HL-60/S4 treated with phorbol 12-myristate 13-acetate at 8.2 ng/mL for 4 days and 3 days (cell line): ENCODE measurements at regions not wholly inside any gene's neighbourhood (a gene's known extent, or its start where the extent isn't known, plus 50 kb on each side); places are given as distances from the start of the nearest gene placed in this dataset.

ENCODE experiments used
- in situ Hi-C: fragments of 300-500 bp; cut with MboI; formaldehyde crosslinking; loops from 2 replicates; pipeline ENCODE4 v1.15.0; 2022; ENCODE audit warnings: low sequenced_read_pairs

GRCh38 chr5:74429495-74429894 lies 211.0 kb downstream of the ENC1 start:
- in situ Hi-C loops: no loop called here

- in situ Hi-C loops: no loop called here
Measured at GRCh38 chr5:74428876-74429275, 211.7 kb downstream of the ENC1 start.

DNA sequence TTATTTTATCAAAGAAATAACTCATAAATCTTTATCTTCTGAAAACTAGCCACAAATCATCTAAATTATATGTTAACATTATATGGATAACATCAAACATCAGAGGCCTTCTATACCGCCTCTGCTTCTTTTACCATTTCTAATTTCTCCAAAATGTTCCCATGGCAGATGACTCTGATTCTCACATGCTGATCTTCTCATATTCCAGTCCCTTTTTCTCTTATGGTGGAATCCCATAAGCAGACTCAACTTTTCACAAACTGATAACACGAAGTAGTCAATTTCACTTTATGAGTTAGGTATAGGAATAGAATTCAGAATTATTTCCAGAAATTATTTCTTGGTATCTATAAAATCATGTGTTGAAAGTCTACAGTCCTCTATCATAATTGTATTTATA lies 212.3 kb downstream of the ENC1 start:
- in situ Hi-C loops: no loop called here

DNA sequence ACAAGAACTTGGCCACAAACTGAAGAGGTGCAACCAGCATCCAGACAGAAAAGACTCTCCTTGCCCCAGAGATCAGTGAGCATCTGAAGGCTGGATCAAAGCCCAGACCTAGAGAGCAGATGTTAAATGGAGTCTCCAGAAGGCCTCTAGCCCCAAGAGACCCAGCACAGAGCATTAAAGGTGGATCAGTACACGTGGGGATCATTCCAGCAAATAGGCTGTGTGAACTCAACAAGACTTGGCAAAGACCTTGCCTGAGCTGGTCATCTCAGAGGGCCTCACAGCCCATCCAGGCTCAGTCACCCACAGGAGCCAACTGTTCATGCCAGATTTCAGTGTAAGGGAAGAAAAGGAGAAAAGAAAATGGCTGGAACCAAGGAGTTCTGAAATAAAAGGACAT lies 214.0 kb downstream of the ENC1 start:
- in situ Hi-C loops: no loop called here

DNA sequence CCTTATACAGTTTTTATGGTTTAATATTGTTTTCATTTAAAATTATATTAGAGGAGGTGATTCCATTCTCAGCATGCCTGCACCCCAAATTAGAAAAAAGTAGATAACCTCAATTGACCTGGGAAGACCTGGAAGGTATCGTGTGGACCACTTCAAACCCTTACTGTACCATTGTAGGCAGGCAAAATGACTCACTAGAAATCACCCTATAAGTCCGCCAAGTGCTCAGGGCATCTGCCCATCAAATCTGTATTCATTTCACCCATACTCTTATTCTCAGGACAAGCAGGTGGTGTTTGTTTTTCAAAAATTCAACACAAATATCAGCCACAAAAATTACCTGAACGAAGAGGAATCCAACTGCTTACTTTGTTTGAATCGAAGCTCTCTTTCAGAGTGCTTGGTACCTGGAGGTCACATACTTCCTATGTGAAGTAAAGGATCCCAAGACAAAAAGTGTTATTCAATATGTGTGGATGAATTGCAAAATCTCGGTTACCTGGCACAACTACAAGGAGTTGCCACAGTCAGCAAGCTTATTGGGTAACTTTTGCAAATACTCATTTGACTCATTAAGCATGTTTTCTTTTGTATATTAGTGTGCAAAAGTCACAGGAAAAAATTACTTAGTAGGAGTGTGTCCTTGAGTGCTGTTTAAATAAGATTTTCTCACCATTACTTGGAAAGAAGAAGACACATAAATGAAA lies 216.2 kb downstream of the ENC1 start:
- in situ Hi-C loops: no loop called here

- in situ Hi-C loops: no loop called here
Measured at GRCh38 chr5:74423383-74423782, 217.1 kb downstream of the ENC1 start.

DNA sequence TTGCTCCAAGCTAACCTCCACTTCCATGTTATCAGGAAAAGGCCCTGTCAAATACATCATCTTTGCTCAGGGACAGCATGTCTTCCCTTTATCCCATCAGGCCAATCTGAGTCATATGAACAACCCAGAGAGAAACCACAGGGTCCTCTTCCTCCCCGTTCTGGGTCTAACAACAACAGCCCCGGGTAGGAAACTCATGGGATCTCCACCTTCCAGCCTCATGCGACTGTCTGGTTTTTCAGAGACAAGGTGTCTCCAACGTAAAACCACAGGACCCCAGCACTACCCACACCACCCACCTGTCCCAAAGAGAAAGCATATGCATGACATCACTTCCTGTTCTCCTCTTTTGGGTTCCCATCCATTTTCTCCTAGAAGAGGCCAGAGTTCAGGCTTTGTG lies 217.9 kb downstream of the ENC1 start:
- in situ Hi-C loops: no loop called here

GRCh38 chr5:74422030-74422429 lies 218.5 kb downstream of the ENC1 start:
- in situ Hi-C loops: no loop called here

DNA sequence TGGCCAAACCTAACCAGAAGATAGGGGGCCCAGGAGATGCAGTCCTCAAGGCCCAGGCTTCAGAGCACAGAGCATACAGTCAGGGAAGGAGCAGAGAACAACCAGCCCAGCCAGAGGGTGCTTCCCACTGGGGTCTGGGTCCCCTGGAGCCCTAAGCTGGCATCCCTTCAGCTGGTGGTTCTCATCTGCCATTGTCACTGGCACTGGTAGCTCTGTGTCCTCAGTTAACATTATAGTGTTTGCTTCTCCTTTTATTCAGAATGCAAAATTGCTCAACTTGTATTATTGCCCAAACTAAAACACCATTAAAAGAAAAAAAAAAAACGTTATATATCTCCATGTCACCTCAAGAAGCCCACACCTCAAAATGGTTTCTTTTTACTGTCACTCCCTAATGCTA lies 219.2 kb downstream of the ENC1 start:
- in situ Hi-C loops: no loop called here

GRCh38 chr5:74420947-74421346 lies 219.6 kb downstream of the ENC1 start:
- in situ Hi-C loops: no loop called here

DNA sequence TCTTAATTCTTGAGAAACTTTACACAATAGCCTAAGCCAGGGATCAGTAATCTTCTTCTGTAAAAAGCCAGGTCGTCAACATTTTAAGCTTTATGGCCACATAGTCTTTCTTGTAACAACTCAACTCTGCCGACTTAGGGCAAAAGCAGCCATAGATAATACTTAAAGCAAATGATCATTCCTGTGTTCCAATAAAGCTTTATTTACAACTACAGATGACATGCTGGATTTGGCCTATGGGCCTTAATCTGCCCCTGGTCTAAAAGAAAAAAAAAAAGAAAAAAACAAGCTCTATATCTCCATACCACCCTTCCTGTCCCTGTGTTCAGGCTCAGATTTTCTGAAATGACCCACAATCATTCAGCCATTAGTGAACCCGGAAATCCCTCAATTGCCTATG lies 220.3 kb downstream of the ENC1 start:
- in situ Hi-C loops: no loop called here

DNA sequence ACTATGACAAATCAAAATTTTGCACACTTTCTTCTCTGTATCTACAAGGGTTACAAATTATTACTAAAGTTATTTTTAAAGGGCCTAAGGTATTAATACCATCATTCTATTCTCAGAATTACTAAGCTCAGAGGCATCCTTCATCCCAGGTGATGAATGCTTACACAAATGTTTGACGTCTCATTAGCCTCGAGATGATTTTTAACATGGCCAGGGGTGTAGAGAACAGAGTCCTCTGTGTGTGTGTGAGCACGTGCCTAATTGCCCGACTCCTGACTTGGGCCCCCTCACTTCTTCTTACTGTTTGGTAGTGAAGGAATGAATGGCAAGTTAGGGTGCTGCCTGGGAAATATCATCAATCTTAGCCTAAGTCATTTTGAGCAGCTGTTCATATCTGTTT lies 221.1 kb downstream of the ENC1 start:
- in situ Hi-C loops: no loop called here

- in situ Hi-C loops: no loop called here
Measured at GRCh38 chr5:74418709-74419108, 221.8 kb downstream of the ENC1 start.

DNA sequence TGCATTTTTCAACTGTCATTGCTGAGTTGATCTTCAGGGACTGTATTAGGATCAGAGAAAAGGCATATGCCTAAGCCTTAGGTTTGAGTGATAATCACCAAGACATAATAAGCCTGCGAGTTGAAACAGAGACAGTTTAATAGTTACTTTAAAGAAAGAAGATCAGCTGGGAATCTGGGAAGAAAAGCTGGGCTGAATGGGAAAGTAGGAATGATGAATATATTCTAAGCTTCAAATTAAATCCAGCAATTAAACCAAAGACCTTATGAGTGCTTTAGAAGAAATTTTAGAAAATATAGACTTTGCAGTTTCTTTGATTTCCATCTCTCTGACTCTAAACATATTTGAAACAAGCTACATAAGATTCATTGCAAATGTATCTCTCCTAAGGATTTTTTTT lies 222.3 kb downstream of the ENC1 start:
- in situ Hi-C loops: no loop called here

- in situ Hi-C loops: no loop called here
Measured at GRCh38 chr5:74415695-74416102, 224.8 kb downstream of the ENC1 start.

GRCh38 chr5:74414228-74414627 lies 226.3 kb downstream of the ENC1 start:
- in situ Hi-C loops: no loop called here

DNA sequence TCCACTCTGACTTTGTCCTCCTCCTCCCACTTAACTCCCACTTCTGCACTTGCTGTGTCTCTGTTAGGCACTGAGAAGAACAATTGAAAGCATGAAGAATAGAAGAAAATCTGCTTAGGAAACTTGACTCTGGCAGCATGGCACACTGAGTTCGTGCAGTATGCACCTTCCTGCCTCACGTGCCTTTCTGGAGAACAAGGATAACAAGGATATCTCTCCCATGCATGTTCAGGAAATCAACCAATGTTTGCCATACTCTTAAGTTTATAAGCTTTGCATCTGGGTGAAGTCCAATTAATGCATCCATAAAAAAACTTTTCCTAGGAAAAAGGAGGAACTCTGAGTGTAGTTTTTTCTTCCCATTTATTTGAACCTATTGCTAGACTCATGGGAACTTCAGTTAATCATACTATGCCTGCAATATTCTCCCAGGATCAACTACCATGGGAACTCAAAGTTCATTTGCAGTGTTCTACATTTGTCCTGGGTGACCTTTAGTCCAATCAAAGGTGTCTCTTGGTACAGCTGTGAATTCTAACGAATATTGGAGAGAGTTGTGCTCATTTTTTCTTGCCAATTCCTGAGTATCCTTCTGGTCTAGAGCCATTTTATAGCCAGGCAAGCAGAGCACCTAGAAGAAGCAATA lies 227.0 kb downstream of the ENC1 start:
- in situ Hi-C loops: no loop called here

- in situ Hi-C loops: no loop called here
Measured at GRCh38 chr5:74412066-74412465, 228.5 kb downstream of the ENC1 start.

GRCh38 chr5:74409712-74410111 lies 230.8 kb downstream of the ENC1 start:
- in situ Hi-C loops: no loop called here

DNA sequence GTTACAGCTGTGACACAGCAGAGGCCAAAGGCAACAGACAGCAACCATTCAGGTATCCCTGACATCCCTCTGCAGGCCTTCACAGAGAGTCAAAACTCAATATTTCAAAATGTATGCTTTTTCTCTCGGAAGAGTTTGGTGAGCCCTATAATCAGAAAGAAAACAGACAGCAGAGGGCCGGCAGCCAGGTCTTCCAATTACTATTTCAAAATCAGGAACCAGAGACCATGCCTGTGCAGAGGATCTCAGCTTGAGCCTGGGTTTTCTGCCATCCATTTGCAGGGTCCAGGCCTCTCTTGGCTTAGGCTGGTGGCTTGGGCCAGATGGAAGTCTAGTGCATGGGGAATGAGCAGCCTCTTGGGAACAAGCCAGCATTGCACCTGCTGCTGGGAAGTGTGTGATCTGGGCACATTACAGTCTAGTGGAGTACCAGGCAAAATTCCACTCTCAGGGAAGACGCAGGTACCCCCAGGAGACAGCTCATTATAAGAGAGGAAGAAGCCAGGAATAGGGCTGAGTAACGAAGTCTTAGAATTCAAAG lies 231.3 kb downstream of the ENC1 start:
- in situ Hi-C loops: no loop called here

DNA sequence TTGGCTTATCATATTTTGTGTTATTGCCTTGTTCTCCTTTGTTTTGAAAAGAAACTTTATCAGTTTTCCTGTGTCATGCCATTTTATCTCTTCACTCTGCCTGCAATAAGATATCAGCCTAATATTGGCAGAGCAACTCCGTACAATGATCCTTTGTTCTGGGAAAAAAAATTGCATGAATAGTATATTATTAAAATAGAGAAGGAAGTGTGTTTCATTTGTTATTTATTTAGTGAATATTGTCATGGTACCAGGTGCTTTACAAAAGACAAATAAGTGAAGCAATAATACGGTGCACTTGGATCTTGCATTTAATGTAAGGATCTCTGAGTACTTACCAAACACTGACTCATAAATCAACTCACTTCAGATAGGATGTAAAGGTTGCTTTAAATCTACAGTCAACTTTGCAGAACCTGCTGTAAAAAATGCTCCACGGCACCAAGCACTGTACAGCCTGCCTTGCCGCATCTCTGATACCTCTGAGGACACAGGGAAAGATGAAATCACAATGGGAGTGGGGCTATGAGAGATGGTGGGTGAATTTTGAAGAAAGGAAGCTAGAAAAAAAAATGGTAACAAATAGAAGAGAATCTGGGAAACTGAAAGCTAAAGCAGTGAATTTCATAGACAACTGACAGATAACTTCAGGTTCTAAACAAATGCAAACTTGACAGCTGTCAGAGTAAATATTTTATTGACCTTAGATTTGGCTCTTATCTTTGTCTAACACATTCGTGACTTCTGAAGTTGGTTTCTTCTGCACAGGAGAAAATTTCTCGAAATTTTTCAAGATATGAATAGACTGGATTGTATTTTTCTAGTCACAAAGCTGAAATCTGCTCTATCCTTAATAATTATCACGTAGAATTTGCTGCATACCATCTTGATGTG lies 232.1 kb downstream of the ENC1 start:
- in situ Hi-C loops: no loop called here

DNA sequence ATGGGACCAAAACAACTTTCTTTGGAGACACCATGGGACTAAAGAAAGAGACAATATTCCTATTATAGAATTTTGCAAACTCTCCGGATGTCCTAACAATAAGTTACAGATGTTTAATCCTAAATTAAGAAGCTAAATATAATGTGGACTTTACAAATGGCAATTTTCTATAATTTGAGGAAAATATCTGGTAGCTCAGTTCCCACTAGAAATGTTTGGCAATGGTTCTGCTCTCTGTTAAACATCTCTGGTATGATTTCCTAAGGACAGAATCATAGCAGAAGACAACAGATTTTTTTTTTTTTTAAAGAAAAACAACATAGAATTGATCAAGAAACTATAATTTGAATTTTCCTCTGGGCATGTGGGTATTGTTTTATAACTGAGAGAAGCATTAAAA lies 232.8 kb downstream of the ENC1 start:
- in situ Hi-C loops: no loop called here
